HepG2 (cell line): ENCODE measurements at regions not wholly inside any gene's neighbourhood (a gene's known extent, or its start where the extent isn't known, plus 50 kb on each side); places are given as distances from the start of the nearest gene placed in this dataset.
A peak's percentile ranks its signal among the peaks of the same experiment; 100 is the strongest.

ENCODE experiments used
- ATAC-seq: fragments of 200-7000 bp; cut with Tn5 transposase; 3 replicates; pipeline ENCODE4 v1.9.1; 2020; ENCODE audit warnings: mild to moderate bottlenecking, moderate library complexity
- BruUV-seq: library from RNA; stranded (reverse); fragments of 400-500 nt; replicated peaks from 2 replicates; lab custom pipeline; 2021; lab: Mats Ljungman, UMichigan
- CTCF ChIA-PET: fragments of 300-600 bp; formaldehyde crosslinking; extraction: SDS; loops from one replicate; lab custom pipeline; 2021; ENCODE audit warnings: low total read pairs, inconsistent platforms, low intra/inter-chr PET ratio; lab: Yijun Ruan, JAX
- POLR2A ChIA-PET: fragments of 350-600 bp; sonication (Branson Sonifier 250); formaldehyde crosslinking; loops from one replicate; lab custom pipeline; 2020; ENCODE audit warnings: antibody characterized with exemption, inconsistent platforms; lab: Yijun Ruan, JAX
- DNase-seq: peaks from one replicate; pipeline ENCODE4 v3.0.0-alpha.2; 2015; ENCODE audit warnings: low spot score
- FAIRE-seq: peaks from 3 replicates; lab custom pipeline; 2011; peaks lifted over from hg19 to GRCh38; lab: Jason Lieb, UNC
- H2AFZ ChIP-seq: one replicate; pipeline ENCODE4 v1.6.1; 2011; ENCODE audit warnings: low read length, inconsistent platforms
- H3K27ac ChIP-seq: fragments of 300-600 bp; 3 replicates; pipeline ENCODE4 v1.8.0; 2011; ENCODE audit warnings: mixed run types, mild to moderate bottlenecking, mixed read lengths, low read length, inconsistent platforms; ENCODE audit not compliant: insufficient read depth; ENCODE audit errors: extremely low read length
- H3K27me3 ChIP-seq, 2 experiments: fragments of 200-600 bp in 1 of 2; 2 replicates in 1 of 2; 3 replicates in 1 of 2; pipeline versions ENCODE4 v1.6.0 to v1.8.0; 2011; ENCODE audit warnings: low read length in 2 of 2, mild to moderate bottlenecking in 2 of 2, moderate library complexity in 2 of 2, inconsistent platforms in 1 of 2; ENCODE audit not compliant: insufficient read depth in 2 of 2, control insufficient read depth in 1 of 2
- H3K36me3 ChIP-seq, 2 experiments: fragments of 200-600 bp in 1 of 2; replicated peaks in 1 of 2; 2 replicates in 1 of 2; 3 replicates in 1 of 2; pipeline versions ENCODE4 v1.5.1 to v1.8.0; 2011; ENCODE audit warnings: low read length in 2 of 2, inconsistent platforms in 1 of 2; ENCODE audit not compliant: insufficient read depth in 2 of 2, control insufficient read depth in 1 of 2
- H3K4me1 ChIP-seq: 2 replicates; pipeline ENCODE4 v1.5.1; 2012; ENCODE audit warnings: low read length, inconsistent platforms; ENCODE audit not compliant: insufficient read depth
- H3K4me2 ChIP-seq: 2 replicates; pipeline ENCODE4 v1.6.0; 2011; ENCODE audit warnings: low read depth, low read length, inconsistent platforms
- H3K4me3 ChIP-seq, 3 experiments: fragments of 200-600 bp in 1 of 3; sonication (generic), shearing (Covaris generic) in 1 of 3; replicated peaks in 1 of 3; 2 replicates each; pipeline ENCODE4 v1.5.1; 2011 to 2016; ENCODE audit warnings: low read length in 3 of 3, inconsistent platforms in 2 of 3, low read depth in 2 of 3, mild to moderate bottlenecking in 2 of 3, control low read depth in 1 of 3, mixed read lengths in 1 of 3; ENCODE audit not compliant: insufficient read depth in 1 of 3
- H3K79me2 ChIP-seq: one replicate; pipeline ENCODE4 v1.6.1; 2011; ENCODE audit warnings: low read length, inconsistent platforms; ENCODE audit not compliant: insufficient read depth
- H3K9ac ChIP-seq: 2 replicates; pipeline ENCODE4 v1.6.0; 2011; ENCODE audit warnings: mild to moderate bottlenecking, low read depth, low read length, inconsistent platforms; ENCODE audit not compliant: insufficient read depth
- H3K9me3 ChIP-seq: 2 replicates; pipeline ENCODE4 v1.5.1; 2012; ENCODE audit warnings: mild to moderate bottlenecking, low read length
- H4K20me1 ChIP-seq: 2 replicates; pipeline ENCODE4 v1.6.0; 2011; ENCODE audit warnings: inconsistent platforms, mild to moderate bottlenecking, low read length, moderate library complexity; ENCODE audit not compliant: insufficient read depth
- JDP2 ChIP-seq: sonication (generic); formaldehyde crosslinking; IDR thresholded peaks from 2 replicates; pipeline ENCODE4 v1.8.1; 2022; ENCODE audit warnings: missing genetic modification reagents, borderline replicate concordance
- TFAP4 ChIP-seq: sonication (generic); IDR thresholded peaks from 2 replicates; pipeline ENCODE4 v1.6.1; 2016; ENCODE audit warnings: low read depth, borderline replicate concordance
- ZBTB34 ChIP-seq: sonication (generic); formaldehyde crosslinking; IDR thresholded peaks from 2 replicates; pipeline ENCODE4 v1.8.0; 2022; ENCODE audit warnings: mild to moderate bottlenecking, missing genetic modification reagents
- ZNF160 ChIP-seq: sonication (generic); formaldehyde crosslinking; IDR thresholded peaks from 2 replicates; pipeline ENCODE4 v1.8.0; 2022; ENCODE audit warnings: mild to moderate bottlenecking, inconsistent platforms, missing genetic modification reagents
- ZNF350 ChIP-seq: sonication (generic); formaldehyde crosslinking; IDR thresholded peaks from 2 replicates; pipeline ENCODE4 v1.4.0; 2020; ENCODE audit warnings: mild to moderate bottlenecking, low read depth, missing genetic modification reagents, borderline replicate concordance
- WGBS: methylation state at CpG from one replicate; pipeline ENCODE4 v1.1.6; 2017; ENCODE audit warnings: low lambda C conversion rate; 5-methylcytosine and 5-hydroxymethylcytosine counted together
- in situ Hi-C: cut with HindIII; loops from 2 replicates; pipeline ENCODE4 v1.10.0; 2017; ENCODE audit warnings: low pct_unique_long_range_greater_than_20kb; ENCODE audit not compliant: extremely low pct_ligation_motif_present
- intact Hi-C: fragments of 100-400 bp; cut with micrococcal nuclease; formaldehyde crosslinking; loops from one replicate; pipeline ENCODE4 v1.10.0; 2022; ENCODE audit not compliant: unreplicated experiment
- TF ChIP-seq, protein P1 (sequence below): sonication (generic); formaldehyde crosslinking; IDR thresholded peaks from 2 replicates; pipeline ENCODE4 v1.4.0; 2020; ENCODE audit warnings: missing genetic modification reagents
- TF ChIP-seq, protein P2 (sequence below), 2 experiments: sonication (generic) in 1 of 2; formaldehyde crosslinking in 1 of 2; IDR thresholded peaks; 2 replicates each; pipeline versions ENCODE4 v1.4.0 to v1.6.1; 2018 to 2020; ENCODE audit warnings: missing genetic modification reagents in 2 of 2, borderline replicate concordance in 1 of 2, low read depth in 1 of 2, mild to moderate bottlenecking in 1 of 2, missing biosample characterization in 1 of 2
- TF ChIP-seq, protein P3 (sequence below): sonication (generic); formaldehyde crosslinking; IDR thresholded peaks from 2 replicates; pipeline ENCODE4 v1.4.0; 2020; ENCODE audit warnings: mild to moderate bottlenecking, missing genetic modification reagents
- TF ChIP-seq, protein P4 (sequence below): sonication (generic); formaldehyde crosslinking; IDR thresholded peaks from 2 replicates; pipeline ENCODE4 v1.5.1; 2020; ENCODE audit warnings: mild to moderate bottlenecking, missing genetic modification reagents

- DNase-seq (no peak), ATAC-seq (peak; percentile 24; the same call in 2 of the 3 replicates), FAIRE-seq (no peak)
- Histone ChIP-seq H3K9ac (peak overlapping the region; percentile 51), H3K9me3 (no peaks in the 10 kb centered on the region), H4K20me1 (peaks cover 30% of the 10 kb centered on the region), H3K79me2 (peaks cover 78% of the 10 kb centered on the region), H3K27me3 (no peaks in the 10 kb centered on the region), H3K4me2 (peak overlapping the region; percentile 67), H3K4me3 (peak overlapping the region in 1 of 3 experiments; percentile 35; a peak in 1 of 6 replicates), H3K36me3 (peaks cover 21 to 32% of the 10 kb centered on the region in 2 experiments), H2AFZ (no peak overlapping the region), H3K4me1 (peaks cover 44% of the 10 kb centered on the region), H3K27ac (peak overlapping the region; percentile 67)
- intact Hi-C loops (loop anchor here (1.0 to 5.0 kb wide), 3 partner anchors 33 to 69 kb away; no protein-coding TSS in a partner anchor), in situ Hi-C loops (no loop called here)
- 69% methylated on average over 8 of the region's 8 CpGs for WGBS
- POLR2A ChIA-PET: interaction anchor here (0.7 to 3.8 kb wide), 11 partner anchors 17 to 136 kb away, joined by 3 to 23 read pairs (median 5); partner anchors contain the start of genes ARHGAP35 and SLC1A5
- BruUV-seq: no TSS peak
- CTCF ChIA-PET: no interaction called here
- TF ChIP-seq, protein P1, sequence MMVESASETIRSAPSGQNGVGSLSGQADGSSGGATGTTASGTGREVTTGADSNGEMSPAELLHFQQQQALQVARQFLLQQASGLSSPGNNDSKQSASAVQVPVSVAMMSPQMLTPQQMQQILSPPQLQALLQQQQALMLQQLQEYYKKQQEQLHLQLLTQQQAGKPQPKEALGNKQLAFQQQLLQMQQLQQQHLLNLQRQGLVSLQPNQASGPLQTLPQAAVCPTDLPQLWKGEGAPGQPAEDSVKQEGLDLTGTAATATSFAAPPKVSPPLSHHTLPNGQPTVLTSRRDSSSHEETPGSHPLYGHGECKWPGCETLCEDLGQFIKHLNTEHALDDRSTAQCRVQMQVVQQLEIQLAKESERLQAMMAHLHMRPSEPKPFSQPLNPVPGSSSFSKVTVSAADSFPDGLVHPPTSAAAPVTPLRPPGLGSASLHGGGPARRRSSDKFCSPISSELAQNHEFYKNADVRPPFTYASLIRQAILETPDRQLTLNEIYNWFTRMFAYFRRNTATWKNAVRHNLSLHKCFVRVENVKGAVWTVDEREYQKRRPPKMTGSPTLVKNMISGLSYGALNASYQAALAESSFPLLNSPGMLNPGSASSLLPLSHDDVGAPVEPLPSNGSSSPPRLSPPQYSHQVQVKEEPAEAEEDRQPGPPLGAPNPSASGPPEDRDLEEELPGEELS (CRISPR knock-in tag): no peak
- TF ChIP-seq, protein P2, sequence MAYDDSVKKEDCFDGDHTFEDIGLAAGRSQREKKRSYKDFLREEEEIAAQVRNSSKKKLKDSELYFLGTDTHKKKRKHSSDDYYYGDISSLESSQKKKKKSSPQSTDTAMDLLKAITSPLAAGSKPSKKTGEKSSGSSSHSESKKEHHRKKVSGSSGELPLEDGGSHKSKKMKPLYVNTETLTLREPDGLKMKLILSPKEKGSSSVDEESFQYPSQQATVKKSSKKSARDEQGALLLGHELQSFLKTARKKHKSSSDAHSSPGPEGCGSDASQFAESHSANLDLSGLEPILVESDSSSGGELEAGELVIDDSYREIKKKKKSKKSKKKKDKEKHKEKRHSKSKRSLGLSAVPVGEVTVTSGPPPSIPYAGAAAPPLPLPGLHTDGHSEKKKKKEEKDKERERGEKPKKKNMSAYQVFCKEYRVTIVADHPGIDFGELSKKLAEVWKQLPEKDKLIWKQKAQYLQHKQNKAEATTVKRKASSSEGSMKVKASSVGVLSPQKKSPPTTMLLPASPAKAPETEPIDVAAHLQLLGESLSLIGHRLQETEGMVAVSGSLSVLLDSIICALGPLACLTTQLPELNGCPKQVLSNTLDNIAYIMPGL (CRISPR knock-in tag; IDR thresholded peaks at IDR 0.05; ENCODE audit: borderline replicate concordance in 1 of 2, low read depth in 1 of 2): 0 out of 4 replicates have a peak, but pooled peaks of 1 of the 2 experiments have one; percentile 9
- TF ChIP-seq ZBTB34 (CRISPR knock-in tag) (0 out of 2 replicates have a peak, but pooled peaks have one; percentile 19), TFAP4 (peak; percentile 44; the same call in 1 of the 2 replicates), JDP2 (CRISPR knock-in tag) (no peak), ZNF350 (CRISPR knock-in tag) (0 out of 2 replicates have a peak, but pooled peaks have one; percentile 21), ZNF160 (no peak)
- TF ChIP-seq, protein P3, sequence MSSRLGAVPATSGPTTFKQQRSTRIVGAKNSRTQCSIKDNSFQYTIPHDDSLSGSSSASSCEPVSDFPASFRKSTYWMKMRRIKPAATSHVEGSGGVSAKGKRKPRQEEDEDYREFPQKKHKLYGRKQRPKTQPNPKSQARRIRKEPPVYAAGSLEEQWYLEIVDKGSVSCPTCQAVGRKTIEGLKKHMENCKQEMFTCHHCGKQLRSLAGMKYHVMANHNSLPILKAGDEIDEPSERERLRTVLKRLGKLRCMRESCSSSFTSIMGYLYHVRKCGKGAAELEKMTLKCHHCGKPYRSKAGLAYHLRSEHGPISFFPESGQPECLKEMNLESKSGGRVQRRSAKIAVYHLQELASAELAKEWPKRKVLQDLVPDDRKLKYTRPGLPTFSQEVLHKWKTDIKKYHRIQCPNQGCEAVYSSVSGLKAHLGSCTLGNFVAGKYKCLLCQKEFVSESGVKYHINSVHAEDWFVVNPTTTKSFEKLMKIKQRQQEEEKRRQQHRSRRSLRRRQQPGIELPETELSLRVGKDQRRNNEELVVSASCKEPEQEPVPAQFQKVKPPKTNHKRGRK (CRISPR knock-in tag): 0 out of 2 replicates have a peak, but pooled peaks have one; percentile 24
- TF ChIP-seq, protein P4, sequence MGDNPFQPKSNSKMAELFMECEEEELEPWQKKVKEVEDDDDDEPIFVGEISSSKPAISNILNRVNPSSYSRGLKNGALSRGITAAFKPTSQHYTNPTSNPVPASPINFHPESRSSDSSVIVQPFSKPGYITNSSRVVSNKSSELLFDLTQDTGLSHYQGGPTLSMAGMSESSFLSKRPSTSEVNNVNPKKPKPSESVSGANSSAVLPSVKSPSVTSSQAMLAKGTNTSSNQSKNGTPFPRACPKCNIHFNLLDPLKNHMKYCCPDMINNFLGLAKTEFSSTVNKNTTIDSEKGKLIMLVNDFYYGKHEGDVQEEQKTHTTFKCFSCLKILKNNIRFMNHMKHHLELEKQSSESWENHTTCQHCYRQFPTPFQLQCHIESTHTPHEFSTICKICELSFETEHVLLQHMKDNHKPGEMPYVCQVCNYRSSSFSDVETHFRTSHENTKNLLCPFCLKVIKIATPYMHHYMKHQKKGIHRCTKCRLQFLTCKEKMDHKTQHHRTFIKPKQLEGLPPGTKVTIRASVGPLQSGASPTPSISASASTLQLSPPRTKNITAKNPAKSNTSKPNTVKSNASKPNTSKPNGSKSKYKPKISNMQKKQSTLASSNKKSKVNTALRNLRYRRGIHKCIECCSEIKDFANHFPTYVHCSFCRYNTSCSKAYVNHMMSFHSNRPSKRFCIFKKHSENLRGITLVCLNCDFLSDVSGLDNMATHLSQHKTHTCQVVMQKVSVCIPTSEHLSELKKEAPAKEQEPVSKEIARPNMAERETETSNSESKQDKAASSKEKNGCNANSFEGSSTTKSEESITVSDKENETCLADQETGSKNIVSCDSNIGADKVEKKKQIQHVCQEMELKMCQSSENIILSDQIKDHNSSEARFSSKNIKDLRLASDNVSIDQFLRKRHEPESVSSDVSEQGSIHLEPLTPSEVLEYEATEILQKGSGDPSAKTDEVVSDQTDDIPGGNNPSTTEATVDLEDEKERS (CRISPR knock-in tag): 0 out of 2 replicates have a peak, but pooled peaks have one; percentile 24
Measured at GRCh38 chr19:46924874-46925547, 64.2 kb downstream of the ARHGAP35 start.
